ENCODE measurements at regions not wholly inside any gene's neighbourhood (a gene's known extent, or its start where the extent isn't known, plus 50 kb on each side); places are given as distances from the start of the nearest gene placed in this dataset.

GRCh38 chr10:78620985-78621799 lies 447.6 kb upstream of the ZMIZ1 start:
- DNase-seq (ENCODE audit: extremely low read depth, low read depth, low spot score), result peak; percentile 12

- DNase-seq (ENCODE audit: extremely low read depth, low read depth, low spot score), result no peak
Measured at GRCh38 chr10:78623578-78624215, 445.1 kb upstream of the ZMIZ1 start.

GRCh38 chr10:78624791-78625190 lies 444.0 kb upstream of the ZMIZ1 start:
- DNase-seq (ENCODE audit: extremely low read depth, low read depth, low spot score), result no peak

- DNase-seq (ENCODE audit: extremely low read depth, low read depth, low spot score), result no peak
Measured at GRCh38 chr10:78626471-78626870, 442.3 kb upstream of the ZMIZ1 start.

- DNase-seq (ENCODE audit: extremely low read depth, low read depth, low spot score), result no peak
Measured at GRCh38 chr10:78627254-78627795, 441.4 kb upstream of the ZMIZ1 start.

- no peak for DNase-seq (ENCODE audit: extremely low read depth, low read depth, low spot score)
Measured at GRCh38 chr10:78628976-78629375, 439.8 kb upstream of the ZMIZ1 start.

GRCh38 chr10:78629773-78630172 lies 439.0 kb upstream of the ZMIZ1 start:
- DNase-seq (ENCODE audit: extremely low read depth, low read depth, low spot score), result no peak

GRCh38 chr10:78630944-78631838 lies 437.6 kb upstream of the ZMIZ1 start:
- no peak for DNase-seq (ENCODE audit: extremely low read depth, low read depth, low spot score)

- no peak for DNase-seq (ENCODE audit: extremely low read depth, low read depth, low spot score)
Measured at GRCh38 chr10:78634389-78634815, 434.4 kb upstream of the ZMIZ1 start.

- DNase-seq (ENCODE audit: extremely low read depth, low read depth, low spot score), result no peak
Measured at GRCh38 chr10:78634835-78635234, 433.9 kb upstream of the ZMIZ1 start.

GRCh38 chr10:78639629-78640028 lies 429.1 kb upstream of the ZMIZ1 start:
- no peak for DNase-seq (ENCODE audit: extremely low read depth, low read depth, low spot score)

GRCh38 chr10:78640796-78641636 lies 427.8 kb upstream of the ZMIZ1 start:
- no peak for DNase-seq (ENCODE audit: extremely low read depth, low read depth, low spot score)

GRCh38 chr10:78641693-78642092 lies 427.1 kb upstream of the ZMIZ1 start:
- DNase-seq (ENCODE audit: extremely low read depth, low read depth, low spot score), result no peak

GRCh38 chr10:78642269-78642816 lies 426.4 kb upstream of the ZMIZ1 start:
- no peak for DNase-seq (ENCODE audit: extremely low read depth, low read depth, low spot score)

GRCh38 chr10:78643513-78643912 lies 425.3 kb upstream of the ZMIZ1 start:
- no peak for DNase-seq (ENCODE audit: extremely low read depth, low read depth, low spot score)

GRCh38 chr10:78644550-78644949 lies 424.2 kb upstream of the ZMIZ1 start:
- no peak for DNase-seq (ENCODE audit: extremely low read depth, low read depth, low spot score)

GRCh38 chr10:78645169-78645686 lies 423.5 kb upstream of the ZMIZ1 start:
- no peak for DNase-seq (ENCODE audit: extremely low read depth, low read depth, low spot score)

GRCh38 chr10:78645975-78646374 lies 422.8 kb upstream of the ZMIZ1 start:
- no peak for DNase-seq (ENCODE audit: extremely low read depth, low read depth, low spot score)

- no peak for DNase-seq (ENCODE audit: extremely low read depth, low read depth, low spot score)
Measured at GRCh38 chr10:78648256-78648860, 420.4 kb upstream of the ZMIZ1 start.
